H1 (cell line): ENCODE measurements at regions not wholly inside any gene's neighbourhood (a gene's known extent, or its start where the extent isn't known, plus 50 kb on each side); places are given as distances from the start of the nearest gene placed in this dataset.

Experiments
- CTCF ChIA-PET: fragments of 300-600 bp; sonication (Branson Sonifier 250); formaldehyde crosslinking; loops from one replicate; lab custom pipeline; 2021; ENCODE audit not compliant: partially characterized antibody; lab: Charles Lee
- POLR2A ChIA-PET: fragments of 300-600 bp; sonication (Branson Sonifier 250); formaldehyde crosslinking; loops from one replicate; lab custom pipeline; 2021; ENCODE audit warnings: inconsistent platforms; ENCODE audit not compliant: partially characterized antibody; lab: Charles Lee
- DNase-seq, 2 experiments: peaks; one replicate each; pipeline versions ENCODE4 v3.0.0 to v3.0.0-alpha.2; 2010 to 2022; ENCODE audit warnings: low spot score in 2 of 2, low read depth in 1 of 2, mixed read lengths in 1 of 2
- FAIRE-seq: peaks from 2 replicates; lab custom pipeline; 2011; peaks lifted over from hg19 to GRCh38; lab: Jason Lieb, UNC
- H2AFZ ChIP-seq: 2 replicates; pipeline ENCODE4 v1.8.1; 2012; ENCODE audit warnings: low read length, inconsistent platforms
- H2AK5ac ChIP-seq: 2 replicates; pipeline ENCODE4 v1.6.1; 2013; ENCODE audit warnings: low read depth, low read length
- H2BK120ac ChIP-seq: replicated peaks from 2 replicates; pipeline ENCODE3; 2013; ENCODE audit warnings: low read depth, low read length, inconsistent platforms
- H2BK12ac ChIP-seq: 2 replicates; pipeline ENCODE4 v1.6.1; 2013; ENCODE audit warnings: low read depth, low read length
- H2BK15ac ChIP-seq: 2 replicates; pipeline ENCODE4 v1.6.1; 2013; ENCODE audit warnings: low read length
- H2BK20ac ChIP-seq: 2 replicates; pipeline ENCODE4 v1.6.1; 2013; ENCODE audit warnings: low read length
- H2BK5ac ChIP-seq: 2 replicates; pipeline ENCODE4 v1.6.1; 2013; ENCODE audit warnings: low read depth, low read length
- H3K14ac ChIP-seq: 2 replicates; pipeline ENCODE4 v1.6.1; 2013; ENCODE audit warnings: inconsistent platforms; ENCODE audit not compliant: insufficient read length
- H3K18ac ChIP-seq: 2 replicates; pipeline ENCODE4 v1.6.1; 2013; ENCODE audit warnings: low read length; ENCODE audit errors: extremely low read depth
- H3K23ac ChIP-seq: 2 replicates; pipeline ENCODE4 v1.6.1; 2013; ENCODE audit warnings: inconsistent platforms; ENCODE audit not compliant: insufficient read length
- H3K23me2 ChIP-seq: 2 replicates; pipeline ENCODE4 v1.6.1; 2013; ENCODE audit warnings: low read depth, low read length
- H3K27ac ChIP-seq: 2 replicates; pipeline ENCODE4 v1.6.1; 2011; ENCODE audit warnings: low read depth, low read length, inconsistent platforms
- H3K27me3 ChIP-seq, 4 experiments: replicated peaks in 1 of 4; 1 replicate in 1 of 4; 2 replicates in 3 of 4; pipeline versions ENCODE4 v1.6.1 to v1.8.1; 2011 to 2013; ENCODE audit warnings: low read length in 3 of 4, mild to moderate bottlenecking in 3 of 4, inconsistent platforms in 2 of 4, mixed read lengths in 2 of 4, moderate library complexity in 1 of 4; ENCODE audit not compliant: control insufficient read depth in 3 of 4, insufficient read depth in 3 of 4; ENCODE audit errors: extremely low read depth in 1 of 4
- H3K36me3 ChIP-seq, 4 experiments: 2 replicates each; pipeline versions ENCODE4 v1.6.1 to v1.8.1; 2011 to 2013; ENCODE audit warnings: mild to moderate bottlenecking in 4 of 4, low read length in 3 of 4, moderate library complexity in 2 of 4, control low read depth in 1 of 4, inconsistent platforms in 1 of 4; ENCODE audit not compliant: insufficient read depth in 4 of 4, control insufficient read depth in 2 of 4
- H3K4ac ChIP-seq: replicated peaks from 2 replicates; pipeline ENCODE3; 2013; ENCODE audit warnings: low read length, low read depth, mixed read lengths, inconsistent platforms; ENCODE audit not compliant: insufficient read length
- H3K4me1 ChIP-seq, 4 experiments: replicated peaks in 1 of 4; 1 replicate in 1 of 4; 2 replicates in 3 of 4; pipeline versions ENCODE4 v1.6.1 to v1.8.1; 2011 to 2013; ENCODE audit warnings: low read length in 3 of 4, inconsistent platforms in 2 of 4, mixed read lengths in 1 of 4; ENCODE audit not compliant: insufficient read depth in 4 of 4, control insufficient read depth in 3 of 4
- H3K4me2 ChIP-seq, 2 experiments: 2 replicates each; pipeline versions ENCODE4 v1.6.1 to v1.8.1; 2011 to 2013; ENCODE audit warnings: low read depth in 2 of 2, low read length in 2 of 2, control low read depth in 1 of 2, inconsistent platforms in 1 of 2, mild to moderate bottlenecking in 1 of 2; ENCODE audit not compliant: insufficient read depth in 1 of 2
- H3K4me3 ChIP-seq, 4 experiments: fragments of 200-600, 300-600 bp in 1 of 4; sonication (generic), shearing (Covaris generic), sonication (Bioruptor Twin) in 1 of 4; 2 replicates each; pipeline versions ENCODE4 v1.5.1 to v1.8.1; 2011 to 2016; ENCODE audit warnings: low read length in 4 of 4, low read depth in 3 of 4, control low read depth in 2 of 4, inconsistent platforms in 2 of 4, mild to moderate bottlenecking in 2 of 4, mixed read lengths in 1 of 4, moderate library complexity in 1 of 4; ENCODE audit not compliant: insufficient read depth in 2 of 4; ENCODE audit errors: extremely low read depth in 1 of 4
- H3K56ac ChIP-seq: replicated peaks from 2 replicates; pipeline ENCODE3; 2013; ENCODE audit warnings: low read depth, mild to moderate bottlenecking, mixed read lengths, low read length, inconsistent platforms; ENCODE audit not compliant: insufficient read length
- H3K79me1 ChIP-seq: 2 replicates; pipeline ENCODE4 v1.6.1; 2013; ENCODE audit warnings: low read depth, low read length, control low read depth
- H3K79me2 ChIP-seq, 2 experiments: 2 replicates each; pipeline versions ENCODE4 v1.6.1 to v1.8.1; 2012 to 2013; ENCODE audit warnings: low read length in 2 of 2, mild to moderate bottlenecking in 2 of 2, inconsistent platforms in 1 of 2; ENCODE audit not compliant: insufficient read depth in 2 of 2, control insufficient read depth in 1 of 2
- H3K9ac ChIP-seq, 4 experiments: replicated peaks in 1 of 4; 1 replicate in 1 of 4; 2 replicates in 3 of 4; pipeline versions ENCODE4 v1.6.1 to v1.8.1; 2011 to 2013; ENCODE audit warnings: low read depth in 3 of 4, low read length in 3 of 4, control low read depth in 2 of 4, mild to moderate bottlenecking in 2 of 4, moderate library complexity in 2 of 4, inconsistent platforms in 1 of 4; ENCODE audit errors: extremely low read depth in 1 of 4
- H3K9me3 ChIP-seq, 2 experiments: 2 replicates each; pipeline versions ENCODE4 v1.6.1 to v1.8.1; 2012 to 2013; ENCODE audit warnings: mild to moderate bottlenecking in 2 of 2, moderate library complexity in 2 of 2, control low read depth in 1 of 2, inconsistent platforms in 1 of 2, low read depth in 1 of 2, low read length in 1 of 2, mixed read lengths in 1 of 2; ENCODE audit not compliant: insufficient read depth in 2 of 2
- H4K20me1 ChIP-seq, 2 experiments: replicated peaks in 1 of 2; 2 replicates each; pipeline versions ENCODE3 to v1.8.1; 2011 to 2013; ENCODE audit warnings: inconsistent platforms in 2 of 2, low read length in 2 of 2, mild to moderate bottlenecking in 1 of 2; ENCODE audit not compliant: insufficient read depth in 2 of 2, control insufficient read depth in 1 of 2
- H4K5ac ChIP-seq: 2 replicates; pipeline ENCODE4 v1.6.1; 2013; ENCODE audit warnings: low read length, low read depth, mixed read lengths, inconsistent platforms; ENCODE audit not compliant: insufficient read length
- H4K8ac ChIP-seq: 2 replicates; pipeline ENCODE4 v1.8.0; 2013; ENCODE audit warnings: mild to moderate bottlenecking, moderate library complexity, low read length, inconsistent platforms; ENCODE audit not compliant: insufficient read depth; ENCODE audit errors: extremely low read depth
- H4K91ac ChIP-seq: replicated peaks from 2 replicates; pipeline ENCODE3; 2013; ENCODE audit warnings: low read length, mixed read lengths, inconsistent platforms; ENCODE audit not compliant: insufficient read length
- CBX5 ChIP-seq: fragments of 300-800, 300-1000 bp; sonication (generic); IDR thresholded peaks from 2 replicates; pipeline ENCODE4 v1.7.1; 2016; ENCODE audit warnings: antibody characterized with exemption, low read length, low read depth
- JUND ChIP-seq: IDR thresholded peaks from 2 replicates; pipeline ENCODE4 v1.6.1; 2011; ENCODE audit warnings: mild to moderate bottlenecking, improper control_type of control experiment, low read length
- RAD21 ChIP-seq, 2 experiments: IDR thresholded peaks in 1 of 2; conservative IDR thresholded peaks in 1 of 2; 2 replicates each; pipeline ENCODE4 v1.6.1; 2011; ENCODE audit warnings: low read depth in 2 of 2, low read length in 2 of 2, improper control_type of control experiment in 1 of 2, inconsistent platforms in 1 of 2, mild to moderate bottlenecking in 1 of 2, moderate library complexity in 1 of 2
- WGBS, 2 experiments: shearing (Covaris generic) in 1 of 2; methylation state at CpG; one replicate each; pipeline versions ENCODE4 v1.1.6 to v1.1.7; 2013 to 2015; ENCODE audit warnings: low lambda C conversion rate in 2 of 2, mixed read lengths in 2 of 2, inconsistent platforms in 1 of 2, low coverage in 1 of 2, missing lambda C conversion rate in 1 of 2; ENCODE audit not compliant: insufficient replicate concordance in 2 of 2, insufficient coverage in 1 of 2, insufficient read length in 1 of 2; ENCODE audit errors: extremely low coverage in 1 of 2, missing lambda C conversion rate in 1 of 2; 5-methylcytosine and 5-hydroxymethylcytosine counted together
- TF ChIP-seq, protein P1 (sequence below), 3 experiments: IDR thresholded peaks; 1 replicate in 2 of 3; 2 replicates in 1 of 3; pipeline versions ENCODE4 v1.5.1 to v1.6.1; 2011; ENCODE audit warnings: low read length in 3 of 3, mild to moderate bottlenecking in 3 of 3, inconsistent platforms in 2 of 3, low read depth in 1 of 3, moderate library complexity in 1 of 3; ENCODE audit not compliant: insufficient read depth in 1 of 3; ENCODE audit errors: control extremely low read depth in 1 of 3

GRCh38 chr3:137304313-137305056, 346.7 kb downstream of the IL20RB start:
- H4K20me1 ChIP-seq: no peaks in the 10 kb centered on the region
- no peak overlapping the region for H4K8ac ChIP-seq

More at GRCh38 chr3:137304313-137305056, 346.7 kb downstream of the IL20RB start:
- H3K27ac ChIP-seq: no peak overlapping the region
- no peak overlapping the region for H2BK12ac ChIP-seq
- H2BK5ac ChIP-seq: no peak overlapping the region
- no peaks in the 10 kb centered on the region for H3K4me1 ChIP-seq
- H2BK15ac ChIP-seq: no peak overlapping the region
- 0 out of 4 replicates have a peak, but pooled peaks cover 0 to 4% of the 10 kb centered on the region in 2 experiments for H3K9me3 ChIP-seq
- no peak overlapping the region for H3K14ac ChIP-seq
- FAIRE-seq (no peak), DNase-seq (peak; percentile 25 to 59)
- H2BK120ac ChIP-seq: no peak overlapping the region
- no peak overlapping the region for H2AK5ac ChIP-seq
- TF ChIP-seq RAD21 (IDR thresholded peaks at IDR 0.05 in 1 of 2, conservative IDR thresholded peaks at IDR 0.05 in 1 of 2; ENCODE audit: low read depth in 2 of 2, low read length in 2 of 2) (peak; percentile 67 to 78), CBX5 (no peak), JUND (no peak)
- TF ChIP-seq, protein P1, sequence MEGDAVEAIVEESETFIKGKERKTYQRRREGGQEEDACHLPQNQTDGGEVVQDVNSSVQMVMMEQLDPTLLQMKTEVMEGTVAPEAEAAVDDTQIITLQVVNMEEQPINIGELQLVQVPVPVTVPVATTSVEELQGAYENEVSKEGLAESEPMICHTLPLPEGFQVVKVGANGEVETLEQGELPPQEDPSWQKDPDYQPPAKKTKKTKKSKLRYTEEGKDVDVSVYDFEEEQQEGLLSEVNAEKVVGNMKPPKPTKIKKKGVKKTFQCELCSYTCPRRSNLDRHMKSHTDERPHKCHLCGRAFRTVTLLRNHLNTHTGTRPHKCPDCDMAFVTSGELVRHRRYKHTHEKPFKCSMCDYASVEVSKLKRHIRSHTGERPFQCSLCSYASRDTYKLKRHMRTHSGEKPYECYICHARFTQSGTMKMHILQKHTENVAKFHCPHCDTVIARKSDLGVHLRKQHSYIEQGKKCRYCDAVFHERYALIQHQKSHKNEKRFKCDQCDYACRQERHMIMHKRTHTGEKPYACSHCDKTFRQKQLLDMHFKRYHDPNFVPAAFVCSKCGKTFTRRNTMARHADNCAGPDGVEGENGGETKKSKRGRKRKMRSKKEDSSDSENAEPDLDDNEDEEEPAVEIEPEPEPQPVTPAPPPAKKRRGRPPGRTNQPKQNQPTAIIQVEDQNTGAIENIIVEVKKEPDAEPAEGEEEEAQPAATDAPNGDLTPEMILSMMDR (IDR thresholded peaks at IDR 0.05; ENCODE audit: control extremely low read depth in 1 of 3, insufficient read depth in 1 of 3, low read depth in 1 of 3, low read length in 3 of 3): peak; percentile 52 to 75 (median 74)
- no peak overlapping the region for H3K9ac ChIP-seq
- H3K18ac ChIP-seq: no peak overlapping the region
- no peak overlapping the region for H3K4ac ChIP-seq
- H4K5ac ChIP-seq: no peak overlapping the region
- no peaks in the 10 kb centered on the region for H3K79me2 ChIP-seq
- no peaks in the 10 kb centered on the region for H3K27me3 ChIP-seq
- no peak overlapping the region for H2AFZ ChIP-seq
- ChIA-PET CTCF (interaction anchor here (0.7 to 3.4 kb wide), 14 partner anchors 9 to 389 kb away, joined by 3 to 31 read pairs (median 4); no protein-coding TSS in a partner anchor), POLR2A (no interaction called here)
- H2BK20ac ChIP-seq: no peak overlapping the region
- H4K91ac ChIP-seq: no peak overlapping the region
- 80% methylated on average over 1 of the region's 1 CpG; no CpG with 5 or more reads in 1 of the 2 experiments for WGBS, 2 experiments
- H3K4me2 ChIP-seq: no peak overlapping the region
- H3K23ac ChIP-seq: no peak overlapping the region
- no peak overlapping the region for H3K56ac ChIP-seq
- H3K4me3 ChIP-seq: no peak overlapping the region
- H3K36me3 ChIP-seq: no peaks in the 10 kb centered on the region
- no peaks in the 10 kb centered on the region for H3K23me2 ChIP-seq
- no peaks in the 10 kb centered on the region for H3K79me1 ChIP-seq
